Panc1 (cell line): ENCODE measurements at regions not wholly inside any gene's neighbourhood (a gene's known extent, or its start where the extent isn't known, plus 50 kb on each side); places are given as distances from the start of the nearest gene placed in this dataset.

Experiments
- SIN3A ChIP-seq: IDR thresholded peaks from 2 replicates; pipeline ENCODE4 v1.6.1; 2012; ENCODE audit warnings: low read depth, mild to moderate bottlenecking, low read length, moderate library complexity, borderline replicate concordance; ENCODE audit not compliant: insufficient read depth
- TF ChIP-seq, protein P1 (sequence below): fragments of 450-650 bp; IDR thresholded peaks from 2 replicates; pipeline ENCODE4 v1.5.1; 2017; ENCODE audit warnings: mild to moderate bottlenecking

DNA sequence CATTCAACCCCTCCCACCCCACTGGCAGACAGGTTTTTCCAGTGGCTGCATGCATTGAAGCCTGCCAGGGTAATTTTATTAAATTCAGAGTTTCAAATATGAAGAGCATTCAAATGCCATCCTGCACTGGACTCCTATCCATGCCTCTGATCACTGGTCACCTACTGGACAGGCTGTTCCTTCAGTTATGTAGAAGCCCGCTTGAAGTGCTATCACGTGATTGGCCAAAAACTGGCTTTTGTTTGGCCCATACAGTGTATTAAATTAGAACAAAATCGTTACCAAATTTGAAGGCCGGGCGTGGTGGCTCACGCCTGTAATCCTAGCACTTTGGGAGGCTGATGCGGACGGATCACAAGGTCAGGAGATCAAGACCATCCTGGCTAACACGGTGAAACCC is 464.1 kb downstream of the TSN start:
- TF ChIP-seq, protein P1, sequence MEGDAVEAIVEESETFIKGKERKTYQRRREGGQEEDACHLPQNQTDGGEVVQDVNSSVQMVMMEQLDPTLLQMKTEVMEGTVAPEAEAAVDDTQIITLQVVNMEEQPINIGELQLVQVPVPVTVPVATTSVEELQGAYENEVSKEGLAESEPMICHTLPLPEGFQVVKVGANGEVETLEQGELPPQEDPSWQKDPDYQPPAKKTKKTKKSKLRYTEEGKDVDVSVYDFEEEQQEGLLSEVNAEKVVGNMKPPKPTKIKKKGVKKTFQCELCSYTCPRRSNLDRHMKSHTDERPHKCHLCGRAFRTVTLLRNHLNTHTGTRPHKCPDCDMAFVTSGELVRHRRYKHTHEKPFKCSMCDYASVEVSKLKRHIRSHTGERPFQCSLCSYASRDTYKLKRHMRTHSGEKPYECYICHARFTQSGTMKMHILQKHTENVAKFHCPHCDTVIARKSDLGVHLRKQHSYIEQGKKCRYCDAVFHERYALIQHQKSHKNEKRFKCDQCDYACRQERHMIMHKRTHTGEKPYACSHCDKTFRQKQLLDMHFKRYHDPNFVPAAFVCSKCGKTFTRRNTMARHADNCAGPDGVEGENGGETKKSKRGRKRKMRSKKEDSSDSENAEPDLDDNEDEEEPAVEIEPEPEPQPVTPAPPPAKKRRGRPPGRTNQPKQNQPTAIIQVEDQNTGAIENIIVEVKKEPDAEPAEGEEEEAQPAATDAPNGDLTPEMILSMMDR, result no peak
- TF ChIP-seq SIN3A, result no peak
